Glutamatergic neuron (in vitro differentiated cells): ENCODE measurements at regions not wholly inside any gene's neighbourhood (a gene's known extent, or its start where the extent isn't known, plus 50 kb on each side); places are given as distances from the start of the nearest gene placed in this dataset.

Experiments
- DNase-seq: peaks from one replicate; pipeline ENCODE4 v3.0.0; 2022
- H3K27ac Mint-ChIP-seq: one replicate; pipeline ENCODE4 v1.8.0; 2020; ENCODE audit warnings: mild to moderate bottlenecking, mixed read lengths, inconsistent platforms; ENCODE audit not compliant: unreplicated experiment
- H3K27me3 Mint-ChIP-seq: one replicate; pipeline ENCODE4 v1.8.0; 2020; ENCODE audit warnings: mild to moderate bottlenecking, moderate library complexity, mixed read lengths, inconsistent platforms; ENCODE audit not compliant: unreplicated experiment
- H3K36me3 Mint-ChIP-seq: one replicate; pipeline ENCODE4 v1.8.0; 2020; ENCODE audit warnings: mild to moderate bottlenecking, mixed read lengths, inconsistent platforms; ENCODE audit not compliant: unreplicated experiment
- H3K4me1 Mint-ChIP-seq: one replicate; pipeline ENCODE4 v1.8.0; 2020; ENCODE audit warnings: mild to moderate bottlenecking, low read depth, mixed read lengths, inconsistent platforms; ENCODE audit not compliant: unreplicated experiment
- H3K4me3 Mint-ChIP-seq: one replicate; pipeline ENCODE4 v1.8.0; 2020; ENCODE audit warnings: mild to moderate bottlenecking, mixed read lengths, inconsistent platforms; ENCODE audit not compliant: unreplicated experiment
- H3K9me3 Mint-ChIP-seq: one replicate; pipeline ENCODE4 v1.8.0; 2020; ENCODE audit warnings: mild to moderate bottlenecking, moderate library complexity, mixed read lengths, inconsistent platforms; ENCODE audit not compliant: unreplicated experiment
- TF ChIP-seq, protein P1 (sequence below): fragments of 200-600 bp; sonication (generic); IDR thresholded peaks from one replicate; pipeline ENCODE4 v1.5.0; 2021; ENCODE audit not compliant: partially characterized antibody, unreplicated experiment

GRCh38 chr5:179430193-179431175 is 85.2 kb upstream of the ADAMTS2 start:
- no peak overlapping the region for H3K27ac Mint-ChIP-seq
- no peaks in the 10 kb centered on the region for H3K4me1 Mint-ChIP-seq
- H3K9me3 Mint-ChIP-seq: peaks cover 9% of the 10 kb centered on the region
- H3K27me3 Mint-ChIP-seq: peaks cover 2% of the 10 kb centered on the region
- peaks cover 12% of the 10 kb centered on the region for H3K36me3 Mint-ChIP-seq
- H3K4me3 Mint-ChIP-seq: no peak overlapping the region
- TF ChIP-seq, protein P1, sequence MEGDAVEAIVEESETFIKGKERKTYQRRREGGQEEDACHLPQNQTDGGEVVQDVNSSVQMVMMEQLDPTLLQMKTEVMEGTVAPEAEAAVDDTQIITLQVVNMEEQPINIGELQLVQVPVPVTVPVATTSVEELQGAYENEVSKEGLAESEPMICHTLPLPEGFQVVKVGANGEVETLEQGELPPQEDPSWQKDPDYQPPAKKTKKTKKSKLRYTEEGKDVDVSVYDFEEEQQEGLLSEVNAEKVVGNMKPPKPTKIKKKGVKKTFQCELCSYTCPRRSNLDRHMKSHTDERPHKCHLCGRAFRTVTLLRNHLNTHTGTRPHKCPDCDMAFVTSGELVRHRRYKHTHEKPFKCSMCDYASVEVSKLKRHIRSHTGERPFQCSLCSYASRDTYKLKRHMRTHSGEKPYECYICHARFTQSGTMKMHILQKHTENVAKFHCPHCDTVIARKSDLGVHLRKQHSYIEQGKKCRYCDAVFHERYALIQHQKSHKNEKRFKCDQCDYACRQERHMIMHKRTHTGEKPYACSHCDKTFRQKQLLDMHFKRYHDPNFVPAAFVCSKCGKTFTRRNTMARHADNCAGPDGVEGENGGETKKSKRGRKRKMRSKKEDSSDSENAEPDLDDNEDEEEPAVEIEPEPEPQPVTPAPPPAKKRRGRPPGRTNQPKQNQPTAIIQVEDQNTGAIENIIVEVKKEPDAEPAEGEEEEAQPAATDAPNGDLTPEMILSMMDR: no peak
- DNase-seq: no peak

- peaks cover 3% of the 10 kb centered on the region for H3K27me3 Mint-ChIP-seq
- peaks cover 8% of the 10 kb centered on the region for H3K4me1 Mint-ChIP-seq
- peaks cover 7% of the 10 kb centered on the region for H3K9me3 Mint-ChIP-seq
- H3K27ac Mint-ChIP-seq: no peak overlapping the region
- H3K4me3 Mint-ChIP-seq: no peak overlapping the region
- H3K36me3 Mint-ChIP-seq: peaks cover 6% of the 10 kb centered on the region
- TF ChIP-seq, protein P1: no peak
- DNase-seq: no peak
These were observed 82.4 kb upstream of the ADAMTS2 start for GRCh38 chr5:179427676-179428056.

DNA sequence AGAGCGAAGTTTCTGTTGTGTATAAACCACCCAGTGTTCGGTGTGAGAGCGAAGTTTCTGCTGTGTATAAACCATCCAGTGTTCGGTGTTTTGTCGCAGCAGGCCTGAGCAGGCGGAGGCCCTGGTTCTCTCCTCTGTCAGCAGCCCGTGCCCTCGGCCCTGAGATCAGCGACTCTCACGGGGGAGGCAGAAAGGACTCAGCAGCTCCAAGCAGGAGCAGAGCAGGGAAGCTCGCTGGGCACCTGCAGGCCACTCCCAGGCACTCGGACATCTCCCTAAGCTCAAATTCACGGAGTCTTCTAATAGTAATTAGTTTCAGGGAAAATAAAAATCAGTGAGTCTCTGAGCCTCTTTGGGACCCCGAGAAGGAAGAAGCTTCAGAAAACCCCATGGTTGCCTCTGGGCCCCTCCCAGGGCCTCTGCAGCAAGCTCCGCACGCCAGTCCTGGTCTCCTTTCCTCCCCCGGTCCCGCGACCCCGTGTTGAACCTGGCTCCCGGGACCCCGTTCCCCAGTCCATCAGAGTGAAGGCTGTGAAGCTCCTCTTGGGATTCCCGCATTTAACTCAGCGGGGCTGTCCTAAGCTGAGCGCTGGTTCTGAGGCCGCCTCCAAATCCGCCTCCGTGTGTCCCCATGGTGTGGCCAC is 81.9 kb upstream of the ADAMTS2 start:
- H3K27me3 Mint-ChIP-seq: peaks cover 6% of the 10 kb centered on the region
- H3K4me3 Mint-ChIP-seq: no peak overlapping the region
- H3K4me1 Mint-ChIP-seq: peaks cover 10% of the 10 kb centered on the region
- peaks cover 6% of the 10 kb centered on the region for H3K9me3 Mint-ChIP-seq
- no peak for DNase-seq
- no peak overlapping the region for H3K27ac Mint-ChIP-seq
- H3K36me3 Mint-ChIP-seq: peaks cover 2% of the 10 kb centered on the region
- TF ChIP-seq, protein P1: no peak

DNA sequence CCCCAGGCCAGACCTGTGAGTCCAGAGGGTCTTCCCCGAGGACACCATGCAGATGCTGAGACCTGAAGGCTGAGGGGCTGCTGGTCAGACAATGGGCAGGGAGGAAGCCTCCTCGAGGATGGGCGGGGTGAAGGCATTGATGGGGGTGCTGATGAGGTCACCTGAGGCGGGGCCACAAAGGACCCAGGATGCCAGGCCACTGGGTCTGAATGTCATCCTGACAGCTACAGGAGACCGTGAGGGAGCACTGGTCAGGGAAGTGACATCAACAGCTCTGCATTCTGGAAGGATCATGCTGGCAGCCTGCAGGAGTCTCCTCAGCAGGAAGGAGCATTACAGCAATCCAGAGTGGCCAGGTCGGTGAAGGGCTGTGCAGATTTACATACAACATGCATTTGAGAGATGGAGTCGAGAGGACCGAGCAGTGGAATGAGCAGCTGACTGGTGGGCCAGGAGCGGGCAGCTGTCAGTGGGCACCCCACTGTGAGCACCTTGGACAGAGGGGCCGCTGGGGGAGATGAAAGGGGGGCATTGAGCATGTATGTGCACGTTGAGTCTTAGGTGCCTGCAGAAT is 77.7 kb upstream of the ADAMTS2 start:
- TF ChIP-seq, protein P1: no peak
- peaks cover 2% of the 10 kb centered on the region for H3K9me3 Mint-ChIP-seq
- peaks cover 13% of the 10 kb centered on the region for H3K4me1 Mint-ChIP-seq
- peaks cover 3% of the 10 kb centered on the region for H3K27me3 Mint-ChIP-seq
- no peak overlapping the region for H3K27ac Mint-ChIP-seq
- DNase-seq: no peak
- H3K36me3 Mint-ChIP-seq: no peaks in the 10 kb centered on the region
- no peak overlapping the region for H3K4me3 Mint-ChIP-seq
